ENCODE measurements at regions not wholly inside any gene's neighbourhood (a gene's known extent, or its start where the extent isn't known, plus 50 kb on each side); places are given as distances from the start of the nearest gene placed in this dataset.

GRCh38 chr2:7934476-7934875 is 747.4 kb upstream of the ID2 start:
- TF ChIP-seq POLR2A (IDR thresholded peaks at IDR 0.05) (no peak), CTCF (IDR thresholded peaks at IDR 0.05) (no peak)
- Histone ChIP-seq H3K4me1 (no peaks in the 10 kb centered on the region), H3K9me3 (no peaks in the 10 kb centered on the region), H3K36me3 (no peaks in the 10 kb centered on the region), H3K27me3 (no peaks in the 10 kb centered on the region), H3K27ac (no peak overlapping the region), H3K4me3 (no peak overlapping the region)
- no peak for DNase-seq
- intact Hi-C loops (cut with DNase I; ENCODE audit: low total_unique reads) = no loop called here

GRCh38 chr2:7937082-7937481 is 744.8 kb upstream of the ID2 start:
- Histone ChIP-seq H3K27ac (no peak overlapping the region), H3K9me3 (no peaks in the 10 kb centered on the region), H3K36me3 (no peaks in the 10 kb centered on the region), H3K4me3 (no peak overlapping the region), H3K27me3 (no peaks in the 10 kb centered on the region), H3K4me1 (no peaks in the 10 kb centered on the region)
- no peak for DNase-seq
- TF ChIP-seq POLR2A (IDR thresholded peaks at IDR 0.05) = no peak
- TF ChIP-seq CTCF (IDR thresholded peaks at IDR 0.05) = no peak
- intact Hi-C loops (cut with DNase I; ENCODE audit: low total_unique reads) = no loop called here

- no peak overlapping the region for H3K4me3 ChIP-seq
These were observed 741.1 kb upstream of the ID2 start for GRCh38 chr2:7940723-7941122.

GRCh38 chr2:7943446-7943845 is 738.4 kb upstream of the ID2 start:
- Histone ChIP-seq H3K4me3 (no peak overlapping the region), H3K27ac (no peak overlapping the region), H3K9me3 (no peaks in the 10 kb centered on the region), H3K4me1 (no peaks in the 10 kb centered on the region), H3K27me3 (no peaks in the 10 kb centered on the region), H3K36me3 (no peaks in the 10 kb centered on the region)
- no peak for TF ChIP-seq POLR2A (IDR thresholded peaks at IDR 0.05)
- TF ChIP-seq CTCF (IDR thresholded peaks at IDR 0.05) = no peak
- intact Hi-C loops (cut with DNase I; ENCODE audit: low total_unique reads) = no loop called here
- no peak for DNase-seq

More at GRCh38 chr2:7940723-7941122, 741.1 kb upstream of the ID2 start:
- no peak for DNase-seq
- TF ChIP-seq CTCF (IDR thresholded peaks at IDR 0.05) (no peak), POLR2A (IDR thresholded peaks at IDR 0.05) (no peak)
- no peaks in the 10 kb centered on the region for H3K36me3 ChIP-seq
- no peaks in the 10 kb centered on the region for H3K9me3 ChIP-seq
- no peaks in the 10 kb centered on the region for H3K4me1 ChIP-seq
- intact Hi-C loops (cut with DNase I; ENCODE audit: low total_unique reads) = no loop called here
- no peak overlapping the region for H3K27ac ChIP-seq
- H3K27me3 ChIP-seq = no peaks in the 10 kb centered on the region

GRCh38 chr2:7945026-7945425 is 736.8 kb upstream of the ID2 start:
- H3K27ac ChIP-seq = no peak overlapping the region
- no peaks in the 10 kb centered on the region for H3K4me1 ChIP-seq
- H3K4me3 ChIP-seq = no peak overlapping the region
- H3K9me3 ChIP-seq = no peaks in the 10 kb centered on the region
- intact Hi-C loops (cut with DNase I; ENCODE audit: low total_unique reads) = no loop called here
- H3K36me3 ChIP-seq = no peaks in the 10 kb centered on the region
- no peaks in the 10 kb centered on the region for H3K27me3 ChIP-seq
- DNase-seq = no peak
- TF ChIP-seq POLR2A (IDR thresholded peaks at IDR 0.05) = no peak
- TF ChIP-seq CTCF (IDR thresholded peaks at IDR 0.05) = no peak
